NOMO-1 treated with DMSO at 0.1 percent for 48 hours (cell line): ENCODE measurements at regions not wholly inside any gene's neighbourhood (a gene's known extent, or its start where the extent isn't known, plus 50 kb on each side); places are given as distances from the start of the nearest gene placed in this dataset.
A peak's percentile ranks its signal among the peaks of the same experiment; 100 is the strongest.

Experiments
- DNase-seq: peaks from one replicate; lab custom pipeline; 2025; ENCODE audit not compliant: unreplicated experiment; lab: John Stamatoyannopoulos, UW

- no peak for DNase-seq
Observed at GRCh38 chr5:54745599-54745998, 228.0 kb downstream of the SNX18 start.

- DNase-seq, result peak; percentile 84
Observed at GRCh38 chr5:54743997-54744788, 226.6 kb downstream of the SNX18 start.

- DNase-seq, result no peak
Observed at GRCh38 chr5:54743581-54743980, 226.0 kb downstream of the SNX18 start.

GRCh38 chr5:54742417-54742891, 224.9 kb downstream of the SNX18 start:
- no peak for DNase-seq

- DNase-seq, result no peak
Observed at GRCh38 chr5:54741711-54742110, 224.2 kb downstream of the SNX18 start.

GRCh38 chr5:54740141-54740540, 222.6 kb downstream of the SNX18 start:
- DNase-seq, result no peak

- DNase-seq, result no peak
Observed at GRCh38 chr5:54739371-54739770, 221.8 kb downstream of the SNX18 start.

GRCh38 chr5:54738973-54739367, 221.4 kb downstream of the SNX18 start:
- no peak for DNase-seq

GRCh38 chr5:54738118-54738972, 220.8 kb downstream of the SNX18 start:
- DNase-seq, result no peak

GRCh38 chr5:54736003-54736797, 218.6 kb downstream of the SNX18 start:
- DNase-seq, result no peak

GRCh38 chr5:54733101-54733500, 215.5 kb downstream of the SNX18 start:
- no peak for DNase-seq

- no peak for DNase-seq
Observed at GRCh38 chr5:54732108-54732507, 214.5 kb downstream of the SNX18 start.

GRCh38 chr5:54728588-54728915, 211.0 kb downstream of the SNX18 start:
- peak; percentile 47 for DNase-seq

GRCh38 chr5:54727874-54728587, 210.5 kb downstream of the SNX18 start:
- DNase-seq, result peak; percentile 67

GRCh38 chr5:54725391-54726280, 208.1 kb downstream of the SNX18 start:
- DNase-seq, result no peak

GRCh38 chr5:54722846-54723433, 205.4 kb downstream of the SNX18 start:
- no peak for DNase-seq

GRCh38 chr5:54721951-54722654, 204.5 kb downstream of the SNX18 start:
- no peak for DNase-seq

- no peak for DNase-seq
Observed at GRCh38 chr5:54721116-54721515, 203.6 kb downstream of the SNX18 start.

- no peak for DNase-seq
Observed at GRCh38 chr5:54720341-54720740, 202.8 kb downstream of the SNX18 start.
